SK-N-MC (cell line): ENCODE measurements at regions not wholly inside any gene's neighbourhood (a gene's known extent, or its start where the extent isn't known, plus 50 kb on each side); places are given as distances from the start of the nearest gene placed in this dataset.
"Not testable (repeated sequence)": the region's sequence is repeated elsewhere in the genome, so short reads cannot be mapped to it uniquely, and the experiment has no call there.

Experiments used
- DNase-seq: peaks from one replicate; pipeline ENCODE4 v3.0.0-alpha.2; 2011; ENCODE audit warnings: low read depth, low spot score
- H3K27ac ChIP-seq: fragments of 200-600 bp; sonication (generic); 2 replicates; pipeline ENCODE4 v1.5.1; 2016; ENCODE audit warnings: mixed run types
- H3K36me3 ChIP-seq: fragments of 200-600 bp; sonication (generic); 2 replicates; pipeline ENCODE4 v1.6.1; 2017; ENCODE audit warnings: antibody characterized with exemption, low read length, mixed read lengths; ENCODE audit not compliant: insufficient read depth
- H3K4me3 ChIP-seq: fragments of 200-600 bp; sonication (generic); 2 replicates; pipeline ENCODE4 v1.5.1; 2016
- H3K9ac ChIP-seq: fragments of 200-600 bp; sonication (generic); 2 replicates; pipeline ENCODE4 v1.8.0; 2017; ENCODE audit warnings: mixed run types, mixed read lengths; ENCODE audit not compliant: insufficient read length
- H3K9me3 ChIP-seq: fragments of 200-600 bp; sonication (generic); 2 replicates; pipeline ENCODE4 v1.6.1; 2017; ENCODE audit warnings: low read depth, mild to moderate bottlenecking, antibody characterized with exemption, low read length, moderate library complexity, mixed read lengths
- EZH2 ChIP-seq: fragments of 200-600 bp; sonication (generic); IDR thresholded peaks from one replicate; pipeline ENCODE4 v1.6.1; 2017; ENCODE audit warnings: antibody characterized with exemption
- FOXP2 ChIP-seq: optimal IDR thresholded peaks from 2 replicates; pipeline ENCODE3; 2011; ENCODE audit warnings: mild to moderate bottlenecking, moderate library complexity; ENCODE audit not compliant: insufficient read depth; ENCODE audit errors: extremely low read length, control extremely low read depth
- POLR2AphosphoS5 ChIP-seq: IDR thresholded peaks from 2 replicates; pipeline ENCODE4 v1.6.1; 2012; ENCODE audit warnings: mild to moderate bottlenecking, low read depth, low read length, borderline replicate concordance

GRCh38 chr13:22789916-22790315, 390.9 kb upstream of the SGCG start:
- TF ChIP-seq EZH2, result no peak
- TF ChIP-seq POLR2AphosphoS5, result no peak
- no peak for TF ChIP-seq FOXP2
- no peak overlapping the region for H3K27ac ChIP-seq
- no peaks in the 10 kb centered on the region for H3K9me3 ChIP-seq

GRCh38 chr13:22793598-22794134, 387.1 kb upstream of the SGCG start:
- Histone ChIP-seq H3K9me3 (no peaks in the 10 kb centered on the region), H3K9ac (no peak overlapping the region), H3K36me3 (no peaks in the 10 kb centered on the region), H3K27ac (no peak overlapping the region), H3K4me3 (no peak overlapping the region)
- no peak for TF ChIP-seq FOXP2
- TF ChIP-seq EZH2, result no peak
- TF ChIP-seq POLR2AphosphoS5, result no peak
- DNase-seq, result no peak

More at GRCh38 chr13:22789916-22790315, 390.9 kb upstream of the SGCG start:
- Histone ChIP-seq H3K4me3 (no peak overlapping the region), H3K36me3 (no peaks in the 10 kb centered on the region), H3K9ac (no peak overlapping the region)
- no peak for DNase-seq

- H3K27ac ChIP-seq, result no peak overlapping the region
- H3K9me3 ChIP-seq, result no peaks in the 10 kb centered on the region
- DNase-seq, result no peak
- H3K36me3 ChIP-seq, result no peaks in the 10 kb centered on the region
- TF ChIP-seq FOXP2, result no peak
- TF ChIP-seq POLR2AphosphoS5, result no peak
- no peak for TF ChIP-seq EZH2
- H3K9ac ChIP-seq, result no peak overlapping the region
- no peak overlapping the region for H3K4me3 ChIP-seq
Observed at GRCh38 chr13:22800526-22801401, 380.0 kb upstream of the SGCG start.

- Histone ChIP-seq H3K27ac (no peak overlapping the region), H3K9ac (no peak overlapping the region), H3K36me3 (no peaks in the 10 kb centered on the region), H3K9me3 (no peaks in the 10 kb centered on the region), H3K4me3 (no peak overlapping the region)
- TF ChIP-seq FOXP2 (no peak), EZH2 (no peak), POLR2AphosphoS5 (no peak)
- no peak for DNase-seq
Observed at GRCh38 chr13:22801402-22802003, 379.3 kb upstream of the SGCG start.

- Histone ChIP-seq H3K9ac (no peak overlapping the region), H3K4me3 (no peak overlapping the region), H3K9me3 (no peaks in the 10 kb centered on the region), H3K36me3 (no peaks in the 10 kb centered on the region), H3K27ac (no peak overlapping the region)
- TF ChIP-seq FOXP2 (no peak), POLR2AphosphoS5 (no peak), EZH2 (no peak)
- DNase-seq, result no peak
Observed at GRCh38 chr13:22812793-22813192, 368.0 kb upstream of the SGCG start.

GRCh38 chr13:22813531-22814377, 367.0 kb upstream of the SGCG start:
- not testable (repeated sequence) for DNase-seq, H3K27ac ChIP-seq

GRCh38 chr13:22814433-22814832, 366.3 kb upstream of the SGCG start:
- not testable (repeated sequence) for H3K9ac ChIP-seq, H3K9me3 ChIP-seq, H3K36me3 ChIP-seq, H3K4me3 ChIP-seq, H3K27ac ChIP-seq, DNase-seq

More at GRCh38 chr13:22813531-22814377, 367.0 kb upstream of the SGCG start:
- not testable (repeated sequence) for H3K4me3 ChIP-seq, H3K9ac ChIP-seq, H3K9me3 ChIP-seq, H3K36me3 ChIP-seq

- no peak for DNase-seq
- Histone ChIP-seq H3K27ac (no peak overlapping the region), H3K9me3 (no peaks in the 10 kb centered on the region), H3K36me3 (no peaks in the 10 kb centered on the region), H3K4me3 (no peak overlapping the region), H3K9ac (no peak overlapping the region)
- no peak for TF ChIP-seq EZH2
- no peak for TF ChIP-seq POLR2AphosphoS5
- TF ChIP-seq FOXP2, result no peak
Observed at GRCh38 chr13:22821589-22821988, 359.2 kb upstream of the SGCG start.
